VCaP (cell line): ENCODE measurements at regions not wholly inside any gene's neighbourhood (a gene's known extent, or its start where the extent isn't known, plus 50 kb on each side); places are given as distances from the start of the nearest gene placed in this dataset.

ENCODE experiments used
- H3K27ac ChIP-seq: fragments of 450-650 bp; 2 replicates; pipeline ENCODE4 v1.5.1; 2017
- CTCF ChIP-seq: fragments of 450-650 bp; conservative IDR thresholded peaks from 2 replicates; pipeline ENCODE4 v1.5.1; 2017; ENCODE audit warnings: mild to moderate bottlenecking, moderate library complexity

DNA sequence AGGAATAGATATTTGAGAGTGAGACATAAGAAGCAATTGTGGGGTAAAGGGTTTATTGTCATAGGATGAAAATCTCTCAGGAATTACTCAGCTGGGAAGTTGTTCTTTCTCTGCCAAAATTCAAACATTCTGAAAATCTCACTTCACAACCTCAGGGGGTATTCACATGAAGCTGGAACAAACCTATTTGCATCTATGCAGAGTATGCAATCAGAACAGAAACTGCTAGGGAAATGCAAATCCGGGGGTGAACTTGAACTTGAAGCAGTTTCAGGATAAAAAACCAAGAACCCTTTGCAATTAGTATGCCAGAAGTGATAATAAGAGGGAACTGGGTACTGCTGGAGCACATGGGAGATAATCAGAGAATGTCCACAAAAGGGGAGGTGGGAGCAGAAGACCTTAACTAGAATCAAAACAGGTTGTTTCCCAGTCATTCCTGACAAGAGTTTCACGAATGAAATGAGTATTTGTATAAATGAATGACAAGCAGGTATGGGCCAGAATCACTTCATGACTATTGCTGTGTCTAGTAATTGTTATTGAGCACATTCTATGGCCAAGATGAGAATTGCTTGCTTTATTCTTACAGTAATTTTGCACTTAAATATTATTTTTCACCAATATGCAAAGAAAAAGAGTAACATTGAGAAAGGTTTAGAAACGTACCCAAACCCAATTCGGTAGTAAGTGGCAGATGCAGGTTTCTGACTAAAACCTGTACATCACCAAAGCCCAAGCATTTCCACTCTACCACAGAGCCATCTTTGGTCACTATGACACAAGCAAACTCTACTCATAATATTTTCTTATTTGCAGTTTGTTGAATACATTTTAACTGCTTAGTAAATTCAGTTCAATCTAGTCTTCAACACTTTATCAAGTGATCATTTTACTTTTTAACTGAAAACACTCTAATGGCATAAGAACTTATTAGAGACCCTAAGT lies 61.8 kb upstream of the UBASH3B start:
- TF ChIP-seq CTCF: no peak
- H3K27ac ChIP-seq: no peak overlapping the region

- no peak overlapping the region for H3K27ac ChIP-seq
- TF ChIP-seq CTCF: no peak
Measured at GRCh38 chr11:122592641-122593040, 62.9 kb upstream of the UBASH3B start.

- TF ChIP-seq CTCF: no peak
Measured at GRCh38 chr11:122584670-122585069, 70.9 kb upstream of the UBASH3B start.

DNA sequence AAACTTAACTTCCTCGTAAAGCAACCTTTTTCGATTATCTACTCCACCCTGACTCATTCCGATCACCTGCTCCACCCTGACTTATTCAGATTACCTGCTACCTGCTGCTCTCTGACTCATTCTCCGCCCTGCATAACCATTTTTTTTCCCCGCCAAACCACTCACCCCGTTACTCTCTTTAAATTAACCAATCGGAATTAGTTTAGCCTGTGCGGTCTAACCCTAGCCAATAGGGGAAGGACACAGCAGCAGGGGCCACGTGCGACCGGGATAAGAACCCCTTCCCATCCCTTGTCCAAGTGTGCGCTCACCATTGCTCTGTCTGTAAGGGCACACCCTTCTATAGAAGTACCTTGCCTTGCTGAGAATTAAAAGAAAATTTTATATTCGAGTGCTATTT lies 75.5 kb upstream of the UBASH3B start:
- peak overlapping the region; percentile 80 for H3K27ac ChIP-seq

More at GRCh38 chr11:122584670-122585069, 70.9 kb upstream of the UBASH3B start:
- H3K27ac ChIP-seq: no peak overlapping the region

GRCh38 chr11:122578171-122578825 lies 77.2 kb upstream of the UBASH3B start:
- TF ChIP-seq CTCF: no peak
- no peak overlapping the region for H3K27ac ChIP-seq

GRCh38 chr11:122572592-122572991 lies 82.9 kb upstream of the UBASH3B start:
- TF ChIP-seq CTCF: no peak
- no peak overlapping the region for H3K27ac ChIP-seq

- no peak for TF ChIP-seq CTCF
- H3K27ac ChIP-seq: no peak overlapping the region
Measured at GRCh38 chr11:122563761-122564160, 91.8 kb upstream of the UBASH3B start.
